ENCODE measurements at regions not wholly inside any gene's neighbourhood (a gene's known extent, or its start where the extent isn't known, plus 50 kb on each side); places are given as distances from the start of the nearest gene placed in this dataset.
A peak's percentile ranks its signal among the peaks of the same experiment; 100 is the strongest.
"Not testable (repeated sequence)": the region's sequence is repeated elsewhere in the genome, so short reads cannot be mapped to it uniquely, and the experiment has no call there.

DNA sequence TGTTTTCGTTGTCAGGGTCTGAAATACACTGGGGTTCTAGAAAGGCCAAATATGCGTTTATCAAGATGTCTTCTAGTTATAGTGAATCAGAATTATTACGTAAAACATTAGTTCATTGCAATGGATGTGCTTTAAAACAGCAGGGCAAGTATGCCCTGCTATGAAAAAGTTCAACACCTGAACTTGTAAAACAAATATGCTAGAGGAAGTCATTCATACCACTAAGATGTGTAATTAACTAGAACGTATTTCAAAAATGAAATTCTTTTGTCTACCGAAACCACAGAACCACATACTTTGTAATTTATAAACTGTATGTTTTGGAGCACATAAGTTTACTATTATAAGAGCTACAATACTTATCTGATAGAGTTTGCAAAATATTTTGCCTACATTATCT lies 266.2 kb downstream of the KCTD12 start:
- DNase-seq (ENCODE audit: low read depth in 2 of 2), result no peak

DNA sequence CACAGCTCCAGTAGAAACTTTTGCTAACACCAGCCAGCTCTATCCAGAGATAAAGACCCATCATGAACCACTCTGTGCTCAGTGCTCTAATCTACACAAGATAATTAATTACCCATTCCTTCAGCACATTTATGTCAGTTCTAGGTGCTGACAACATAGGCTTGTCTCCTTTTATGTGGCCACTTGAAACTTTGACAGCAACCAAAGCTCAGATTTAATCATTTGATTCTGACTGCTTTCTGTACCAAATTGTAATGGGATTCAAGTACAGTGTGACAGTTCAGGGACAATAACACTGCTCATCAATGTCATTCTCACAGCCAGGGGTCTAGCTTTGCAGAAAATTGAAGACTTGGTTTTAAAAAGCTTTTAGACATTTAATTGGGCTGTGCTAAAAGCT lies 266.6 kb downstream of the KCTD12 start:
- DNase-seq (ENCODE audit: low read depth in 2 of 2), result no peak

DNA sequence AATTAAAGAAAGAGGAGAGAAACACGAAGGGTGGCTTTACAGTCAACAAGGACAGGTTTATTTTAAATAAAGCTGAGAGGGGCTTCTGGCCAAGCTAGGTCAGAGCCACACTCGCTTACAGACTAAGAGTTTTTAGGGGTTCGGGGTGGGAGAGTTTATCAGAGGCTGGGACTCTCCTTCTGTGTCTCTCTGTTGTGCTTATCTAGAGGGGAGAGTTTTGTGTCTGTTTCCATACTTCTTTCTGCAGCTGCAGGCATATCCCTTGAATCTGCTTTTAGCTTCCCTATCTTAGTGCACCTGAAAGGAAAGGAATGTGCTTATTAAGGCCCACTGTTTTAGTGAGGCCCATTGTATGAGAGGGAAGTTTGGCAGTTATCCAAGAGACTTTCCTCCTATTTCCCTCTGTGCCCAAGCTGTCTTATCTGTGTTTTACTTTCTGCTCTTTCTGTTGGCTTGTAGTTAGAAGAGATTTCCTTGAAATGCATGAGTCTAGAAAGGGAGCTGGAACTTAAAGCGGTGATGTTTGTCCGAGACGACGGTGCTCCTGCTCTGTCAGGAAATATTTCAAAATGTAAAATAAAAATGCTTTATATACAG lies 275.3 kb downstream of the KCTD12 start:
- DNase-seq (ENCODE audit: low read depth in 2 of 2), result no peak

DNA sequence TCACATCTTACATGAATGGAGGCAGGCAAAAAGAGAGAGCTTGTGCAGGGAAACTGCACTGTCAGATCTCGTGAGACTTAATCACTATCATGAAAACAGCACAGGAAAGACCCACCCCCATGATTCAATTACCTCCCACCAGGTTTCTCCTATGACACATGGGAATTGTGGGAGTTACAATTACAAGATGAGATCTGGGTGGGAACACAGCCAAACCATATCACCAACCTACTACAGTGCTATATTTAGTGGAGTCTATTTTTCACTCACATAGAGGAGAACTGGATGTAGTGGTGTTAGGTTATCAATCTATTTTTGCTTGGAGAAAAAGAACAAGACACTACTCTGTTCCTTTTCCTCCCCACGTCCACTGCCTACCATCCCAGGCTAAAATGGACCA lies 276.6 kb downstream of the KCTD12 start:
- DNase-seq (ENCODE audit: low read depth in 2 of 2), result no peak

DNA sequence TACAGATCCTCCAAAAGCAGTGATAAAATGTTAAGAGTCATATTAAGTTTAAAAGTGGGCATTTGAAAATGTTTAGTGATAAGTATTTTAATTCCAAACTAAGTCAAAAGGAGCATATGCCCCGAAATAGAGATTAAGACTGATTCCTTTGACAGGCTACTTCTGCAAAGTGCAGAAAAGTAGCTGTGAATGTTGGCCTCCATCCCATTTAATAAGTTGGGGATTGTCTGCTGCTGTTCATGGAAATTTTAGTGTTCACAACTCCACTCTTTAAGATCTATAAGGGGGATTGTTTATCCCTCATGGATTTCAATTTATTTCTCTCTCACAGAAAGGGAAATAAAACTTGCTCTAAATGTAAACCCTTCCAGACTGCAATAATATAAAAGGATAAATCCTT lies 278.3 kb downstream of the KCTD12 start:
- no peak for DNase-seq (ENCODE audit: low read depth in 2 of 2)

DNA sequence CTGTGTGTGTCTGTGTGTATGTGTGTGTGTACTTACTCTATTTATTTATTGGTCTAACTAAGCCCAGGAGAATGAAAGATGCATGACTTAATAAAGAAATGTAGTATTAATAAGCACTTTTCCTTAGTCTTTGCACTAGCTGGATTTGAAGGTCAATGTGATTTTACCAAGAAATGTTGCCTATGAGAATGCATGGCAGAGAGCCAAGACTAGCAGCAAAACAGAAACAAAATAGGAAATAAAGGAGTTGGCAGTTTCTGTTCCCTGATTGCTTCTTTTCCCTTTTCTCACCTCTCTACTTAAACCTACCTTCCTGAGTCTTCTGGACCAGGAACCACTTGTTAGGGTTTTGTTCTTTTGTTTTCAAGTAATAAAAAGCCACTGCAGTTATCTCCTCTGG lies 286.1 kb downstream of the KCTD12 start:
- DNase-seq (ENCODE audit: low read depth in 2 of 2), result no peak

DNA sequence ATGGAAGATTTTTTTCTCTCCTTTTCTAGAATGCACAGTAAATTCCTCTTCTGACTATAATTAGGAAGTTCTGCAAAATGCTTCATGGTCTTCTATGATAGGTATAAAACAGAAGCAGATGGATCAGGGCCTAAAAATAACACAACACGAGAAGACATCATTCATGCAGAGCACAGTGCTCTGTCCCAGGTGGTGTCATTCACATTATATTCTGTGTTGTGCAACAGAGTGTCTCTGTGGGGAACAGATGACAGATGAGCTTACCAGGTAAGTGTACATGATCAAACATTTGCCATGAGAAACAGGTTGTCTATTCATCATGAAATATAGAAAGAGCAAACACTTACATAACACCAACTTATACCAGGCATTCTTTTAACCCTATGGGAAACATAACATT lies 288.3 kb downstream of the KCTD12 start:
- no peak for DNase-seq (ENCODE audit: low read depth in 2 of 2)

DNA sequence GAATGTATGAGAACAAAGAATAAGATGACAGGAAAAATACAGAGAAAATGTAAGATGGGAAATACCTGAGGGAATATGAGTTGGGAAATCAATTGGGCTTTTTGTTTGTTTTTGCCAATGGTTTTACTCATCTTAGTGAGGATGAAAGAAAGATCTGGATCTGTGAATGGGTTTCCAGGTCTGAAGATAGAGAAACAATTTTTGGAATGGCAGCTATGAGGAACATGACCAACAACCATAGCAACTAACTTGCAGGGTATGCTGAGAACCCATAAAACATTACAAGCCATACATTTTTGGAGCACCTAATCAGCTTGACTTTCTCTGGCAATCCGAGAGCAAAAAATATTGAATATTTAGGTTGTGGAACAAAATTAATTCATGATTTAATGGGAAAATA lies 290.0 kb downstream of the KCTD12 start:
- peak; percentile 4 to 7 for DNase-seq (ENCODE audit: low read depth in 2 of 2)

DNA sequence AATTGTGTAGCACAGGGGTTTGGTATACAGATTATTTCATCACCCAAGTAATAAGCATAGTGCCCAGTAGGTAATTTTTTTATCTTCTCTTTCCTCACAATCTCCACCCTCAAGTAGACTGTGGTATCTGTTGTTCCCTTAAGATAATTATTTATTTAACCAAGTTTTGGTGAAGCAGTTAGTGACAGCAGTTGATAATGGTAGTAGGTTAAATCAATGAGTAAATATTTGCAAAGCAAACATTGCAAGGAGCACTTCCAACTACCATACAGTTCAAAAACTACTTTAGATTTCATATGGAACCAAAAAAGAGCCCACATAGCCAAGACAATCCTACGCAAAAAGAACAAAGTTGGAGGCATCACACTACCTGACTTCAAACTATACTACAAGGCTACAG lies 291.8 kb downstream of the KCTD12 start:
- DNase-seq (ENCODE audit: low read depth in 2 of 2), result no peak

DNA sequence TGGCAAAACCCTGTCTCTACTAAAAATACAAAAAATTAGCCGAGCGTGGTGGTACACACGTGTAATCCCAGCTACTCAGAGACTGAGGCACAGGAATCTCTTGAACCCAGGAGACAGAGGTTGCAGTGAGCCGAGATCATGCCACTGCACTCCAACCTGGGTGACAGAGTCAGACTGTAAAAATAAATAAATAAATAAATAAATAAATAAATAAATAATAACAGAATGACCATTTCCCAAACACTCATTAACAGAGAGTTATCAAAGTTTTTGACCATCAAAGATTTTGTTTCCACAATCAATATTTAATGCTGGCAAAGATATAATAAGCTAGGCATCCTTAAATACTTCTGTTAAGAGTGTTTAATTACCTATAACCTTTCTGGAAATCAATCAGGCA lies 299.4 kb downstream of the KCTD12 start:
- DNase-seq (ENCODE audit: low read depth in 2 of 2), result no peak

DNA sequence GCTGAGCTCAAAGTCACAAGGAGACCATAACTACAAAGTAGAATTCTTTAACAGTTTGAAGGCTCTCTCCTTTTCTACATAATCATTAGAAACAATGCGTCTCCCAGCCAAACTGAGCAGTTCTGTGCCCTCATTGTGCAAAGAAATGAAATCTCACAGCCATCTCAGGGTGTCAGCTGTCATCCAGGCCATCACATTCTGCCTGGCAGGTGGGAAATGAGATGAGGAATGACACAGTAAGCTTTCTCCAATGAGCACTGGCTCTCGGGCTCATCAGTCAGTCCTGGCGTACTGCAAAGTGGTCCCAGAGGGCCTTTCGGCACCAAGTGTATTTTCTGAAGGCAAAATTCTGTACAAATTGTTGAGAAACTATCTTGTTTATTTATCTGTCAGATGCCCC lies 306.5 kb downstream of the KCTD12 start:
- no peak for DNase-seq (ENCODE audit: low read depth in 2 of 2)

DNA sequence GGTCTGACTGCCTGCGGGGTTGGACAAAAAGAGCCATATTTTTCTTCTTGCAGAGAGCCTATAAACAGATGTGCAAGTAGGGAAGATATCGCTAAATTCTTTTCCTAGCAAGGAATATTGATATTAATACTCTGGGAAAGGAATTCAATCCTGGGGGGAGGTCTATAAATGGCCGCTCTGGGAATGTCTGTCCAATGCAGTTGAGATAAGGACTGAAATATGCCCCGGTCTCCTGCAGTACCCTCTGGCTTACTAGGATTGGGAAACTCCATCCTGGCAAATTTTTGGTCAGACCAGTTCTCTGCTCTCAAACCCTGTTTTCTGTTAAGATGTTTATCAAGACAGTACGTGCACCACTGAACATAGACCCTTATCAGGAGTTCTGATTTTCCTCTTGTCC lies 310.6 kb downstream of the KCTD12 start:
- not testable (repeated sequence) for DNase-seq (ENCODE audit: low read depth in 2 of 2)

DNA sequence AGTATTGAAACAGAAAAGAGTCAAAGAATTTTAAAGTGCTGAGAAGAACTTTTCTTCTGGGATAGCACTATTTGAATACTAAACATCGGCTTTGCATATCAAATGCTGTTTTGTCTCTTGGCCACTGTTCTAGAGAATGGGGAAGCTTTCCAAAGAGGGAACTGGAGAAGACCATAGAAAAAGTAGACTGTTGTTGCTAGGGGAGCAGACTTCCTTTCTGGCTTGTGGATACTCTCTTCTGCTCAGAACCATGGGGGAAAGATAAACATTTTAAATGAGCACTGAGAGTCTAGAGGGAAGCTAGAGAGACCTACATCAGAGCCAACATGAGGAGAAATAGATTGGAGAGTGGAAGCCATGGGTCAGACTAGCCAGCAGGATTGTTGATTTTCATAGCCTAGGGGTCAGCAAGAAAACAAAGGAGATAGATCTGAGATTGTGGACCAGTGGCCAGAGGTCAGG lies 315.7 kb downstream of the KCTD12 start:
- no peak for DNase-seq (ENCODE audit: low read depth in 2 of 2)

DNA sequence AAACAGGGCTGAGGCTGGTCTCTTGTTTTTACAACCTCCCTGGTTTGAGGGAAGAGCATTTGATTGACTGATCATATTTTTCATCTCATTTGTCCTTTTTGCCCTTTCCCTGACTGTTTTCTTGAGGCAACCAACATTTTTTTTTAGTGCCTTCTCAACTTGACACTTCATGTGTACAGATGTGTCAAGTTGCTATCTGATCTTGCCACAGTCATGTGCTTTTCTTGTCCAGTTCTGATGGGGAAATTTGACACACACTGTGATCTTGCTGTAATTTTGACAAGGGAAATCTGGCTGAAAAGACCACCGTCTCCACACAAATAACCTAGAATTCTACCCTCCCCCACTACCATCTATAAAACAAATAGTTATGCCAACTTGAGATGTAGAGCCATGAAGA lies 329.6 kb downstream of the KCTD12 start:
- DNase-seq (ENCODE audit: low read depth in 2 of 2), result no peak

DNA sequence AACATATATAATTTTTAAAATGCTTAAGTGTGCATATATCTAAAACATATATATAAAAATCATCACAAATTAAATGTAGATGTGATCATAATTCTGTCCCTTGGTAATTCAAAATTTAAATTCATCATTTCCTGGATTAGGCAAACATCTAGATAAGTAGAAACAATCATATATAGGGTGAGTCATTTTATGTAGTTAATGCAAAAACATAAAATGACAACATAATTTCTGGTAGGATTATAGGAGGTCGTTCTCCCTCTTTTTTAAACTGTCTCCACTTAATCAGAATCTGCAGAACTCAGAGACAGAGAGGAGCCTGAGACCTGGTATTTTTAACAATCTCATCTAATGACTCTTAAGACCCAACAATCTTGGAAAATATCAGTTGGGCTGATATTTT lies 333.4 kb downstream of the KCTD12 start:
- DNase-seq (ENCODE audit: low read depth in 2 of 2), result no peak

DNA sequence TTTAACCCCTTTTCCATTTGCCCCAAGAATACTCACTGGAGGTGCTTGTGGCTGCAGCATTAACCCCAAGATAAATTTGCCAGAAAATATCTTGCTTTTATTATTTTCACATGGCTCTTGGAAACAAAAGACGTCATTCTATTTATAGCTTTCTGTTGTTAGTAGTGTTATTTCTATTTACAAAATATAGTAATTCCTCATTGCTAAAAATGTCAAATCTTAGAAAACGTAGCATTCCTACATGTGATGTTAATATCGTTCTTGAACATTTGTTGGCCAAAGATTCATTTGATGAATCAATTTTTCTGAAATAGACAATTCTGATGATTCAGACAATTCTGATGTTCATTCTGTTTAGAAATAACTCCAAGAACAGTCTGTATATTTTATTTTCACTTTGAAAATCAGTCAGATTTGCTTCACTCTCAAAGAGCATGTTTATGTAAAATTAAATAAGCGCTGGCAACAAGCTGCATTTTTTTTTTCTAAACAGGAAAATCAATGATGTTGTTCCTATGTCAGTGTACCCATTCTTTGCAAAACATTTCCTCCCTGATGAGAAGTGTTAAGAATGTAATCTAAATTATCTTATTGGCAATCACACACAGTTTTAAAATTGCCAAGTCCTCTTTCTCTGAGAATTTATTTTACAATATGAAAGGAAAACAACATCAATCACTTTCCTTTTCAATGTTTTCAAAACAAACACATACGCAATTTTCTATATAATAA lies 334.0 kb downstream of the KCTD12 start:
- DNase-seq (ENCODE audit: low read depth in 2 of 2), result no peak

DNA sequence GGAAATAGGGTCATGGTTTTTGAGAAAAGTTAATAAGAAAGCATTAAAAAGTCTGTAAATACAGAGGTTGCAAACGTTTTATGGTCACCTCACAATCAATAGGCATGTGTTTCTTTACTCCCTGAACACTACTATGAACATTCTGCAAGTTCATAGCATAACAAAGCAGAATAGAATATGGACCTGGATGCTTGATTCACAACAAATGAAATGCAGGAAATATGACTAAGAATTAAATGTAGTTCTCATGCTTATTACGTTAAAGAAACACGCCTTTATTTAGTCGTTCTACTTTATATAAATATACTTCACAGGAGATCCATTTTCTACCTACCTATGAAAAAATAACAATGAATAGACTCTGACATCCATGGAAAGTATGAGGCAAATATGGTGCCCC lies 344.0 kb downstream of the KCTD12 start:
- no peak for DNase-seq (ENCODE audit: low read depth in 2 of 2)

DNA sequence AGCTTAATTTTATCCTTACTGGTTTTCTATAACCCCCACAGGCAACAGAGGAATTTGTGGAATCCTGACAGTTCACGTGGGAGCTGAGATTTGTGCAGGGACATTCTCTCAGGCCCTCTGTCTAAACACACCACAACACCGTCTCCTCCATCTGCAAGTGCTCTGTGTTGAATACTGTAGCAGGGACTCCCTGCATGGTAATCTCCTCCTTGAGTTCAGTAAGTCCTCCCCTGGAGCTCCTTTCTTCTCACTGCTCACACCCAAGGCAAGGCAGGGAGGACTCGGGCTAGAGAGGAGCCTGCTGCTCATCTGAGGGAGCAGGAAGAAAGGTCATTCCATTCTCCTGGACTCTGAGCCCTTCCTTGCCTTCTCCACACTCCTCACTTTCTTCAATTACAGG lies 348.2 kb downstream of the KCTD12 start:
- no peak for DNase-seq (ENCODE audit: low read depth in 2 of 2)

DNA sequence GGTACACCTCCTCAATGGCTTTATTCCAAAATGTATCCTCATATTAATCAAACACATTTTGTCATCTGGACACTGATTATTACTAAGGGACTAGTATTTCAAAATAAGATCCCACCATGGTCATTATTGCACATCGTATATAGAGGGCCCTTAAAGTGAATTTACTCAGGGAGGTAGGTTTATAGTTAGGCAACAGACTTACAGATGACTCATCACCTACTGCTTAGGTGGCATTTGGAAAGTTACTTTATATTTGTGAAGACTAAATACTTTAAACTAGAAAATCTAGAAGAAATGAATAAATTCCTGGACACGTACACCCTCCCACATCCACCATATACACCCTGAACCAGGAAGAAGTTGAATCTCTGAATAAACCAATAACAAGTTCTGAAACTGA lies 353.0 kb downstream of the KCTD12 start:
- no peak for DNase-seq (ENCODE audit: low read depth in 2 of 2)

DNA sequence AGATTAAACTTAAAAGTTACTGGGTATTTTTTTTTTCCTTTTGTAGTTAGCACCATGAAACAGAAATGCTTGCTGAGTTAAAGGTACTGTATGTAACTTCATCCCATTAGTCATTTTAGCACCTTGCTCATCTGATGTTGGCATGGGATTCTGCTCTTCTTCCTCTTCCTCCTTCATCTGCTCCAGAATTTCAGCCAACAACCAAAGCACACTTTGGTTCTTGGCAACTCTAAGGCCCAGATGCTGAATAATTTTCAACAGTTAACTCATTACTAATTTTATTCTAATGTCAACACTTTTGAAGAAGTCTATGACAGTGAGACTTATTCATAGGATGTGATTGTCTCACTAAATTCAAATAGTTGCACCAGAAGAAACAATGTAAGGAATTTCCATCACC lies 359.2 kb downstream of the KCTD12 start:
- no peak for DNase-seq (ENCODE audit: low read depth in 2 of 2)

DNA sequence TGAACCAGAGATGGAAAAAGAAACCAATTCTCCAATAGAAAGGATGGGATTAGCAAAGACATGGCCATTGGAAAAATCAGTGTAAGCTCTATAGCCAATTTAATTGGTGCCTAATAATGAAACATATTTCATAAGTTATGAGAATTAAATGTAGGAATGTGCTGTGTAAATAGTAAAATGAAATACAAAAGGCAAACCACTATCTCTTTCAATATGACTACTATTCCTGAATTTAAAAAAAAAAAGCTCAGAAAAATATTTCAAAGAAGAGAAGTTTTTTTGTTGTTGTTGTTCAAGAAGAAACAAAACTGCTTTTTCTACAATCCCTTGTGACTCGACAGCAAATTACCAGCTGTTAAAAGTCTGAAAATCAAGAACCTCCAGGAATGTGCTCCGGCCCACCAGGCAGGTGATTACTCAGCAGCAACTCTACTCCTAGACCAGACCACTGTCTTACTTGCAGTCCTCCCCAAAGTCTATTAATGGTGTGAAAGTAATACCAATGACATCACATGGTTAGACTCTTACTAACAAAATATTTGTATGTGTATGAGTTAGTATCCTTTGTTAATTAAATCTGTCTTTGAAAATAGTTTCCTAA lies 362.4 kb downstream of the KCTD12 start:
- no peak for DNase-seq (ENCODE audit: low read depth in 2 of 2)

DNA sequence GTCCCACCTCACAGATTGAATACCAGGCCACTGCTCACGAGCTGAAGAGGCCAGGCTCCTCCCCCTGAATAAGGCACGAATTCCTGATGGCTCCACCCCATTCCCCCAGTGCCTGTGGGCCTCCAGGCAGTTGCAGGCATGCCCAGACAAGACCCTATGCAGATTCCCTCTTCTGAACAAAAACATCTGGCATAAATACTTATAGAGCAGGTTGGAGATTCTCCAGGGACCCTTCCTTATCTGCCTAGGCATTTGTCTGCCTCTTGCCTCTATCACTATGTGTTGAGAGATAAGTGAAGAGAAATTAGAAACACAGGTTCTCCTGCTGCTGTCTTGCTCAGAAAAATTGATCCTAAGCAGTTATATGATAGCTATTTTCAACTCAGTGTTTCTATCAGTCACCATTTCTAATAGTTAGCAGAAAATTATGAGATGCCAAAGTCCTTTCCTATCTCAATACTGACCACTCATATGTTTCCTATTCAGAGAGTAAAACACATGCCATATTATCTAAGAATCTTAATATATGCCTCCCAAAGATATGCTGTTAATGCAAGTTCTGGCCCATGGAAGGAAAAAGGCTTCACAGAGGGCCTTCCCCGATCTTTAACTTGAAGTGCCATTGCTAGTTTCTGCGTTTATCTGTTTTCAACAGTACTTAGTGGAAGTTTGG lies 364.0 kb downstream of the KCTD12 start:
- peak; percentile 20 to 33 for DNase-seq (ENCODE audit: low read depth in 2 of 2)

DNA sequence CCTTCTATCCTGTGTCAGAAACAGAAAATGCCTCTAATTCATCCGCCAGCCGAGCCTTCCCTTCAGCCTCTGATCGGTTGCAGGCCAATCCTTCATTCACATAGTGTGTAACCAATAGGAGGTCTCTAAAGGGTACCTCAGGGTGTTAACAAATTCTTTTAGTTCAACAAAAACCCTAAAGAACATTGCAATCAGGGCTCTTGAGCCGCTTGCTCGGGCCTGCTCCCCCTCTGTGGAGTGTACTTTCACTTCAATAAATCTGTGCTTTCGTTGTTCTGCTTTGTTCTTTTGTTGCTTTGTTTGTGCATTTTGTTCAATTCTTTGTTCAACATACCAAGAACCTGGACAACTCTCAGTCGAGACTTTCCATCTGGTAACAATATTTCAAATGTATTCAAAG lies 366.5 kb downstream of the KCTD12 start:
- no peak for DNase-seq (ENCODE audit: low read depth in 2 of 2)

Measured in fibroblast of skin of left quadriceps (primary cell).